ENCODE measurements at regions not wholly inside any gene's neighbourhood (a gene's known extent, or its start where the extent isn't known, plus 50 kb on each side); places are given as distances from the start of the nearest gene placed in this dataset.
"Not testable (repeated sequence)": the region's sequence is repeated elsewhere in the genome, so short reads cannot be mapped to it uniquely, and the experiment has no call there.

DNA sequence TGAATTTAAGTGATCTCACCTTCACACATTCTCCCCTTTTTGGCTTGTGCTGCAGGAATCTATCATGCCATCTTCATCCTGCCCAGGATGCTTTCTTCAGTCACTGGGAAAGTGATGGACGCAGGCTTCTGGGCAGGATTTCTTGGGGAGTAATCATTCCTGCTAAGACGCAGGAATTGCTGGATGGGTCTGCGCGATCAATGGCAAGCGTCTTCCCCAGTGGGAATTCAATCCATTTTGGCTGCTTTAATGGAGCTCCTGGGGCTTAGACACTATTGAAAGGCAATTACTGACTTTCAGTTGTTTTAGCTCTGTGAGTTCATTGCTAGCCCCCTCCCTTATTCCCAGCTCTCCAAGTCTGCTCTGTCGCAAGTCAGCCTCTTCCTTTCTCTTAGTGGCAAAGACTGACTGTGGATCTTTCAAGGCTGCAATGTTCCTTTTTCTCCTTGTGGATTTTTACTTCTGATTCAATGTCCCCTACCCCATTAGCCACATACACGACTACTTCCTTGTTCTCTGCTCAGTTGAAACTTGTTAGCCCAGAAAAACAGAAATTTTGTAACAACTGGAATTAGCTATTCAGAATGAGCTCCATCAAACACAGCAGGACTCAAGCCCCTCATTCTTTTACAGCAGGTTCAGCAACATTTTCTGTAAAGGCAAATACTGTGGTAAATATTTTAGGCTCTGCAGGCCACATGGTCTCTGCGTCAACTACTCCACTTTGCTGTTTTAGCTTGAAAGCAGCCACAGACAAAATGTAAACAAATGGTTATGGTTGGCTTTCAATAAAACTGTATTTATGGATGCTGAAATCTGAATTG, 154.9 kb downstream of the ASB9 start:
- DNase-seq, result no peak

DNA sequence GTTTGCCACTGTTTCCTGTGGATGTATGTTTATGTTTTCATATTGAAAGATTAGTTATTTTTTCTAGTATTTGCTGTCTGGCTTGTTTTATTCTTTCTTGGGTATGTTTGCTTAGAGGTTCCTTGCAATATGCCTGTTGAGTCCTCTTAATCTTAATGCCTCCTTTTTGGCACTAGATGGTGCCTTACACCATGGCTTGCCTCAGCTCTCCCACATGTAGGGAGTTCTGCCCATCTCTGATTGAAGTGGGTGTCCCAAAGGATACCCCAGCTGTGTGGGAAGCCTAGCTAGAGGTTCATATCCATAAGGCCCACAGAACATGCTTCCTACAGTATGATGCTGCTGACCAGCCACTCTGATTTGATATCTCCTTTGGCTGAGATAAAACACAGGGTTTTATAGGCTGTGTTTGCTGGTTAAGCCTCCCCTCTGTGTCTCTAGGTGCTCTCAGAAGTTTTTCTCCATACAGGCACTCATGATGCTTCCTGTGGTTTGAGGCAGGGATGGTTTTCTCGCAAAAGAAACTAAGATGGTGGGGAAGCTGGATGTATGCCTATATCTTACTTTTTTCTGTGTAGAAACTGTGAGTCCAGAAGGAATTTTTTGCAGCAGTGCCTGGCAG, 162.4 kb downstream of the ASB9 start:
- peak; percentile 29 for DNase-seq

DNA sequence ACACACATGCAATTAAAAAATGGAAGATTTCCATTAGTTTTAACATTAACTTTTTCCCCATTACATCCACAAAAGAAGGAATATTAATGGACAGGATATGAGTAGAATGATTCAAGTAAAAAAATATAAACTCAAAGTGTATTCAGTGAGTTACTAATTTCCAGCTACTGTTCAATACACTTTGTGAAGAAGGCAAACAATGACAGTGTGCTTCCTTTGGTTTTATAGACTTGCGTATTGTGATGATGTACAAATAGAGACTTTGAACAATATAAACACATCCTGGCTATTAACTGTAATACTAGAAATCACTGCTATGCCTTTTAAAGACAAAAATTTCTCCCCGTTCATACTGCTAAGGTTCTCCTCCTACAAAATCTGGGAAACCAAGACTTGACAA, 171.4 kb downstream of the ASB9 start:
- DNase-seq, result no peak

DNA sequence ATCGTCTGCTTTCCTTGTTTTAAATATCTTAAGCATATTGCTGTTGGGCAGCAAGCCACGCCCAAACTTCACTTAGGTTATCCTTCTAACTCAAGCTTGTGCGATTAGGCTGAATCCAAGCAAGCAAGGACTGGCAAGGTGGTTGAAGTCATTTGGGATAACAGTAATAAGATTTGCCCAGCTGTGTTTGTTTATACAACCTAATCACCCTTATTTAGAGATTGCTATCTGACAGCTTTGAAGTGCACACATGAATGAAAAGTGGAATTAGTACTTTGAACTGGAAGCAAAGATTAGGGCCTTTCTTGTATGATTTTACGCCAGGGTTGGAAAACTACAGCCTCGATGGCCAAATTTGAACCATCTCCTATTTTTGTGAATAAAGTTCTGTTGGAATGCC, 182.1 kb downstream of the ASB9 start:
- no peak for DNase-seq

DNA sequence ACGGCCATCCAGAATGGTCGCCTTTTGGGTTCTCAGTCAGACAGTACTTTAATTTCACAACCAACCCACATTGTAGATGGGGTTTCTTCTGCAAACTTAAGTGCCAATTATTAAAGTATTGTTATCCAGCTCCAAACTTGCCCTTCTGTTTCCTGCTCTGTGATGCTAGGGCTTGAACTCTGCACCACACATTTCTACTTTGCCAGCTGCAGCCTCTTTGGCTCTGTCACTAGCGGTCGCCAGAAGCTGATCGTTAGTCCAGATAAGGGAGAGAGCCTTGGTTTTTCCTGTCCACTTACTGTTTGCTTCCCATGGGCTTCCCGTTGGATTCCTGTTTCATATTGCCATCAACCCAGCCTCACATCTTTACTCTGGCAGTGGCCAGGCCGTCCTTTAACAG, 196.6 kb downstream of the ASB9 start:
- DNase-seq, result no peak

DNA sequence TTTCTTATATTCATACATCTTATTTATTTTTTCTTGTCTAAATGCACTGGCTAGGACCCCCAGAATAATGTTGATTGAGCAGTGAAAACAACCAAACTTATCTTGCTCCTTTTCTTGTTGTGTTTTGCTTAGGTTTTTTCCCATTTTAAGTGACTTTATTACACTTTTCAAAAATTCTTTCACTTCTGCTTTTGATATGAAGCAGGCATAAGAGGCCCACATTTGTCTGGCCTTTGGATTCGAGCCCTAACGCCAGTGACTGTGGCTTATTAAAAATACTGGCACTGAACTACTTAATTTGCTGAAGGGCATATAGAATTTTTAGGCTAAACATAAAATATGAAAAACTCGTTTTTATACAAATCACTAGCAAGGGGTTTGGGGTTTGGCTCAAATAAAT, 197.0 kb downstream of the ASB9 start:
- DNase-seq, result no peak

DNA sequence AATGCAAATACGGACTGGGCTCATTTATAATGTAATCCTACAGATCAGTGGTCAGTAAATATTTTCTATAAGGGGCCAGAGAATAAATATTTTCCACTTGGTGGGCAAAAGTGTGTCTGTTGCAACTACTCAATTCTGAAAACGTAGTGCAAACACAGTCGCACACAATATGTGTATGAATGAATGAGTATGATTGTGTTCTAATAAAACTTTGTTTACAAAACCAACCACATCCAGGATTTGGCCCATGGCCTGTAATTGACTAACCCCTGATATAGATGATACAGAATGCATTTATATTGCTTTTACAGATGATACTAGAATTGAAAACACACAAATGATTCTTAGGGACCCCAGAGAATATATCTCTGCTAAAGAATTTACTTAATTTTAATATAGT, 197.6 kb downstream of the ASB9 start:
- no peak for DNase-seq

DNA sequence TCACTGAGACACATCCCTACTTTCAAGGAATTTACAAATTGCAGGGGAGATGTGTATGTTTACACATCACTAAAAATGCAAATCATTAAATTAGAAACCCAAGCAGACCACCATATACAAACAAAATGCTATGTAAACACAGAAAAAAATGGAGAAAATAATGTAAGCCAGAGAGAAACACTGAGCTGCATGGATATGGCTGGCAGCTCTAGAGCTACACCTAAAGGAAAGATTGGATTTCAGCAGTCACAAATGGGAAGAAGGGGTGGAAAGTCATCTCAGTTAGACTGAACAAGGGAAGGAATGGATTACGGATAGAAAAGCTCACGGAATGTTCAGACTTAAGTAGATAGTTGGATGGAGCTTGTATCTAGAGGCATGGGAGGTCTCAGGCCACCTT, 186.3 kb downstream of the MOSPD2 start:
- DNase-seq, result no peak

DNA sequence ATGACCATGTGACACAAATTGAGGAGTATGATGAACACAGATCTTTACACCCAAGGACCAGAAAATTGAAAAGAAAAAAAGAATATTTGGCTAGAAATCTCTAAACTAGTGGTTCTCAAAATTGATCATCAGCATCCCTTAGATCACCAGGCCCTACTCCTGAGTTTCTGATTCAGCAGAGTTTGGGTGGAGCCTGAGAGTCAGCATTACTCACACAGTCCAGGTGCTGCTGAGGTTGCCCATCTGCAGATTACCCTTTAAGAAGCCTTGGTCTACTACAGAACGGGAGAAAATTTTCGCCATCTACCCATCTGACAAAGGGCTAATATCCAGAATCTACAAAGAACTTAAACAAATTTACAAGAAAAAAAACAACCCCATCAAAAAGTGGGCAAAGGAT, 182.8 kb downstream of the MOSPD2 start:
- DNase-seq, result no peak

DNA sequence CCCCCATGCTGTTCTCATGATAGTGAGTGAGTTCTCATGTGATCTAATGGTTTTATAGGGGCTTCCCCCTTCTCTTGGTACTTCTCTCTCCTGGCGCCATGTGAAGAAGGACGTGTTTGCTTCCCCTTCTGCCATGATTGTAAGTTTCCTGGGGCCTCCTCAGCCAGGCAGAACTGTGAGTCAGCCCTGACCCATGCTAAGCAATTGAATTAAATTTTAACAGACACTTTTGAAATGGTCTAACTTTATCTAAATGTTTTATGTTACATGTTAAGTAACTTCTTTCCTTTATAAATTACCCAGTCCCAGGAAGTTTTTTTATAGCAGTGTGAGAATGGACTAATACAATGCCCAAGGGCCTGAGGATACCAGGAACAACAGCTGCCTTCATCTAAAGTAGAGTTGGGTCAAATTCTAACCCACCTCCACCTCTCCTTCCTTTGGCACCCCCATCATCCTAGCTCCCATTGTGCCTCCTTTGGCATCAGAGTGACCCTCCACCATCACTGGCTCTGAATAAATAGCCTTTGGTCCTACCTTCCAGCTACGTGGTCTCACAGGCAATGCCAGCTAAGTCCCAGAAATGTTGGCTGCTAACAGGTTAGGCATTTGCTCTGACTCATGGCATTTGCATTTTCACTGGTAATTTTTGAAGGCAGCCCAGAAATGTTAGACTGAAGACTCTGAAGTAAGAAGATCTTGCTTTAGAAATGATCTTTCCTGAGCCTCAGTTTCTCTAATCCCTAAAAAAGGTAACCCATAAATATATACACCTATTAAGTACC, 182.1 kb downstream of the MOSPD2 start:
- DNase-seq, result no peak

DNA sequence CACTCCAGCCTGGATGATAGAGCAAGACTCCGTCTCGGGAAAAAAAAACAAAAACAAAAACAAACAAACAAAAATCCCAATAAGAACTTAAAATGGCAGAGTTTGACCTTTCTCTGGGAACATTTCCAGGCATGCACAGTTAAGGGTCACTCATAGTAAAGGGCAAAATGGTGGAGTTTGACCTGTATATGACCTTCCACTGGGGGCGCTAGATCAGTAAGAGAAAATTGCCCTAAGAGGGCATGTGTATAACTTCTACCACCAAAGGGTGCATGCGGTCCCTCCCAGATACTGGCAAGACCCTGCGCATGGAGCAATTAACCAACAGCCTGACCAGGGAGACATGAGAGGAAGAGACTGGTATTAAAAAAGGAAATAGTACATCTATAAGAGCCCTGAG, 177.2 kb downstream of the MOSPD2 start:
- no peak for DNase-seq

DNA sequence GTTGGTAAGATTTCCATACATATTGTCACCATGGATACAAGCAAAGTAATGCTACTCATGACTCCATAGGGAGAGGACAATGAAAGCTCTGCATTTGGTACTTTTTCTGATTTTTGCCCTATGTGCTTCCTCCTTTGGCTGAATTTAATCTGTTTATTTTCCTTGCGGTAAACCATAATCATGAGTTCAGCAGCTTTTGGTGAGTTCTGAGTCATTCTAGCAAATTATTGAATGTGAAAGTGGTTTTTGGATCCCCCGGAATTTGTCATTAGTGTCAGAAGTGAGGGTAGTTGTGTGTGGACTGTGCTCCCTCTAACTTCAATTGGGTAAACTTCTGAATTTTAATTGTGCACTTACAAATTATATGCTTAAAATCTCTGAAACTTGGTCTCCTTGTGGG, 170.3 kb downstream of the MOSPD2 start:
- DNase-seq, result no peak

DNA sequence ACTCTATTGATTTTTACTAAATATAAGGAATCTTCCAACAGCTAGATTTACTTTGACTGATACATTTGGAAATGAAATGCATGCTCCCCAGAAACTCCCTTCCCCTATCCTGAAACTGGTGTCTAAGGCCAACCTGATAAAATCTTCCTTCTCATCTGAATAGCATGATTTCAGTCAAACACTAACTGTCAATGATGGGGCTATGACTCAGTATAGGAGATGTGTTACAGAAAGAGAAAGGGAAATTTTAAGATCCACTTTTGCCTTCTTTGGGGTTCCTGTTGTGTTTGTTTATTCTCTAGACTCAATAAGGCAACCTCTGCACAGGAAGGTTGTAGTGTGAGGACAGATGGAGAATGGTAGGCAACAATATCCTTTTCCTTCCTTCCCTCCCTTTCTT, 160.7 kb downstream of the MOSPD2 start:
- no peak for DNase-seq

DNA sequence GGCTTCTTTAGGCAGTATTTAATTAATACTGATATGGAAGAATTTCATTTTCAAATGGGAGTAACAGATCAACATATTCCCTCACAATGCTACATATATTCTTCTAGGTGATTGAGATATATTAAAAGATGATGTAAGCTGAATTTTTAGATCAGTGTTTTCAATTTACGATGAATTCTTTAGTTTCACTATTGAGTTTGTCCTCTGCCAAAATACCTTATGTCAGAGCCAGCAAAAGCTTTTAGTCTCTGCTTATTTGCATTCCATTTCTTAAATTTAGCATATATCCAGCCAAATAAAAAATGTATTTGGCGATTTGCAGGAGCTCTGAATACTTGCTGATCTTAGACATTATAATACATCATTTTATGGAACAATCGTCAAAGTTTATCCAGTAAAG, 144.3 kb downstream of the MOSPD2 start:
- no peak for DNase-seq

DNA sequence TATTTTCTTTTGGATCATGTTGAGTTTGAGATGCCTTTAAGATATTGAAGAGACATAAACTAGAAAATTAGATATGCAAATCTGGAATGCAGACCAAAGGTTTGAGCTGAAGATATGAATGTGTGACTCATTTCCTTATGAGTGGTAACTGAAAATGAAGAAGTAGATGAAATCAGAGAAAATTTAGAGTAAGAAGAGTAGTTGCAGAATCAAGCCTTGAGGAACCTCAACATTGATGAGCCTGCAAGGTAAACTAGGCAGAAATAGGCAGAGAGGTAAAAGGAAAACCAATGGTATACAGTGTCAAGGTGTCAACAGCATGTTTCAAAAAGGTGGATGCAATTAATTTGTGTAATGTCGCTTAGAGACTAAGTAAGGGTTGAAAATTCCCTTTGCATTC, 142.8 kb downstream of the MOSPD2 start:
- no peak for DNase-seq

DNA sequence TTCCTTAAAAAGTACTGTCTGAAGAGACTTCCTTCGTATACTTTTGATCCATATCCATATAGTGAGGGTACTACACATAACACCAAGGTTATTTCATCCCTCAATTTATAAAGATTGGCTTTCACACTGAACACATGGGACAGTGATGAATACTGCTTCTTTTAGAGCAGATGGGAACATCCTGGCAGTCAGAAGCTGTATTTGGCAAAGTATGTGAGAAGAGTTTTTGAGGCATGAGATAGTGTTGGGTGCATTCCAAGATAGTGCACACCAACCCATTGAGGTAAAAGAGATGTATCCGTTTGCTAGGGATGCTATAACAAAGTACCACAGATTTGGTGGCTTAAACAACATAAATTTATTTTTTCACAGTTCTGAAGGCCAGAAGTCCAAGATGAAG, 141.1 kb downstream of the MOSPD2 start:
- DNase-seq, result no peak

DNA sequence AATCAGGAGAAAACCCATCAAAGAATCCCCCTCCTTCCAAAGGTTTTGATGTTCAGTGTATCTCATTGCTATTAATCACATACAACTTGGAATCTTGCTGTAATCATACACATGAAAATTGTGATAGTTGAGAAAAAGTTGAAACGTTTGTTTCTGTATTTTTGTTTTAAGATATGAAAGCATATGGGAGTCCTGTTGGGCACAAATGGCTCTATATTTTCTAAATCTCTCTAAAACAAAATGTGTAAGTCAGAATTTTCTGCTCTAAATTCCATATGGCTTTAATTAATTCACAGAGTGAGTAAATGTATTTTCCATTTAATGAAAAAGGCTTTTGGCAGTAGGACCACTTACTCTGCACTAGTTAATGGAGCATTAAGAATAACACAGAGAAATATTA, 140.2 kb downstream of the MOSPD2 start:
- no peak for DNase-seq

DNA sequence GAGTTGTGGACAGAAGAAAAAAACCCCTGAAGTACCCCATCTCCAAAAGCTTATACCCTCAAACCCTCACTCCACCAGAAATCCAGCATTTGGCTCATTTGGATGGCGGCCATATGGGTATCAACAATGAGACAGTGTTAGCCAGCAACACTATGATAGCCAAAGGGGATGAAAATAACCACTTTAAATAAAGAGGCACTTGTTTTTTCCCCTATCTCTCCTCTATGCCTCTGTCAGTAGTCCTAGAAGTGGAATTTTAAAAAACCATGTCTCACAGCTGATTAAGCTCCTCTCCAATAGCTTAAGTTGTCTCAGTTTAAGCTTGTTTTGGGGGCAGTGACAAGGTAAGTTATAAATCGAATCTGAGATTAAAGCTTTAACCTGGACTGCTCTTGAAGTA, 124.0 kb downstream of the MOSPD2 start:
- DNase-seq, result no peak

DNA sequence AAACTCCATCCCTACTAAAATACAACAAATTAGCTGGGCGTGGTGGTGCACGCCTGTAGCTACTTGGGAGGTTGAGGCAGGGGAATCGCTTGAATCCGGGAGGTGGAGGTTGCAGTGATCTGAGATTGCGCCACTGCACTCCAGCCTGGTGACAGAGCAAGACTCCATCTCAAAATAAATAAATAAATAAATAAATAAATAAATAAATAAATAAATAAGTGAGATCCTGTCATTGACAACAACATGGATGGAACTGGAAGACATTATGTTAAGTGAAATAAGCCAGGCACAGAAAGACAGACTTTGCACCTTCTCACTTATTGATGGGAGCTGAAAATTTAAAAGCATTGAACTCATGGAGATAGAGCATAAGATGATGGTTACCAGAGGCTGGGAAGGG, 111.2 kb downstream of the MOSPD2 start:
- DNase-seq, result not testable (repeated sequence)

Measured in CD4-positive, alpha-beta T cell treated with Interleukin-17A for 1 hour (primary cell).